ENCODE measurements at regions not wholly inside any gene's neighbourhood (a gene's known extent, or its start where the extent isn't known, plus 50 kb on each side); places are given as distances from the start of the nearest gene placed in this dataset.

DNA sequence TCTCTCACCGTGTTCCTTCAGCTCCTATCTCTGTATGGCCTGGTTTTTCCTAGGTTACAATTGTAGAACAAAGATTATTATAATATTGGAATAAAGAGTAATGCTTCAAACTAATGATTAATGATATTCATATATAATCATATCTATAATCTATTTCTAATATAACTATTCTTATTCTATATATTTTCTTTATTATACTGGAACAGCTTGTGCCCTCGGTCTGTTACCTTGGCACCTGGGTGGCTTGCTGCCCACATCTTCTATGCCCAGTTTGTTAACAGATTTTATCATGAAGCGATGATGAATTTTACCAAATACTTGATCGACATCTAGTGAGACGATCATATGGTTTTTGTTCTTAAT is 363.6 kb upstream of the TYRP1 start:
- TF ChIP-seq EZH2 (IDR thresholded peaks at IDR 0.05; ENCODE audit: borderline replicate concordance) (no peak), EZH2phosphoT487 (IDR thresholded peaks at IDR 0.05; ENCODE audit: low read depth, severe bottlenecking, unreplicated experiment) (no peak)
- TF ChIP-seq, protein P1, sequence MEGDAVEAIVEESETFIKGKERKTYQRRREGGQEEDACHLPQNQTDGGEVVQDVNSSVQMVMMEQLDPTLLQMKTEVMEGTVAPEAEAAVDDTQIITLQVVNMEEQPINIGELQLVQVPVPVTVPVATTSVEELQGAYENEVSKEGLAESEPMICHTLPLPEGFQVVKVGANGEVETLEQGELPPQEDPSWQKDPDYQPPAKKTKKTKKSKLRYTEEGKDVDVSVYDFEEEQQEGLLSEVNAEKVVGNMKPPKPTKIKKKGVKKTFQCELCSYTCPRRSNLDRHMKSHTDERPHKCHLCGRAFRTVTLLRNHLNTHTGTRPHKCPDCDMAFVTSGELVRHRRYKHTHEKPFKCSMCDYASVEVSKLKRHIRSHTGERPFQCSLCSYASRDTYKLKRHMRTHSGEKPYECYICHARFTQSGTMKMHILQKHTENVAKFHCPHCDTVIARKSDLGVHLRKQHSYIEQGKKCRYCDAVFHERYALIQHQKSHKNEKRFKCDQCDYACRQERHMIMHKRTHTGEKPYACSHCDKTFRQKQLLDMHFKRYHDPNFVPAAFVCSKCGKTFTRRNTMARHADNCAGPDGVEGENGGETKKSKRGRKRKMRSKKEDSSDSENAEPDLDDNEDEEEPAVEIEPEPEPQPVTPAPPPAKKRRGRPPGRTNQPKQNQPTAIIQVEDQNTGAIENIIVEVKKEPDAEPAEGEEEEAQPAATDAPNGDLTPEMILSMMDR (IDR thresholded peaks at IDR 0.05; ENCODE audit: poor library complexity): no peak

Data from hepatocyte (in vitro differentiated cells).